KBM-7 (cell line): ENCODE measurements at regions not wholly inside any gene's neighbourhood (a gene's known extent, or its start where the extent isn't known, plus 50 kb on each side); places are given as distances from the start of the nearest gene placed in this dataset.
"Not testable (repeated sequence)": the region's sequence is repeated elsewhere in the genome, so short reads cannot be mapped to it uniquely, and the experiment has no call there.

Experiments
- DNase-seq: peaks from one replicate; pipeline ENCODE4 v3.0.0-alpha.2; 2015
- in situ Hi-C: fragments of 300-500 bp; cut with MboI; formaldehyde crosslinking; loops from 2 replicates; pipeline ENCODE4 v1.14.3; 2020; ENCODE audit warnings: low sequenced_read_pairs, low pct_unique_long_range_greater_than_20kb, mixed read lengths

GRCh38 chr13:82129281-82129680 is 1753.0 kb downstream of the SLITRK1 start:
- in situ Hi-C loops, result no loop called here
- no peak for DNase-seq

- no peak for DNase-seq
- in situ Hi-C loops, result no loop called here
Observed at GRCh38 chr13:82118589-82118988, 1763.7 kb downstream of the SLITRK1 start.

GRCh38 chr13:82116422-82116989 is 1765.8 kb downstream of the SLITRK1 start:
- in situ Hi-C loops, result no loop called here
- DNase-seq, result no peak

- in situ Hi-C loops, result no loop called here
- DNase-seq, result no peak
Observed at GRCh38 chr13:82115391-82115790, 1766.9 kb downstream of the SLITRK1 start.

GRCh38 chr13:82096256-82096655 is 1755.3 kb upstream of the SPRY2 start:
- no peak for DNase-seq
- in situ Hi-C loops, result no loop called here

GRCh38 chr13:82092312-82092711 is 1751.4 kb upstream of the SPRY2 start:
- in situ Hi-C loops, result no loop called here
- no peak for DNase-seq

GRCh38 chr13:82088781-82089180 is 1747.9 kb upstream of the SPRY2 start:
- in situ Hi-C loops, result no loop called here
- DNase-seq, result no peak

- no peak for DNase-seq
- in situ Hi-C loops, result no loop called here
Observed at GRCh38 chr13:82076496-82076895, 1735.6 kb upstream of the SPRY2 start.

GRCh38 chr13:82070416-82070815 is 1729.5 kb upstream of the SPRY2 start:
- no peak for DNase-seq
- in situ Hi-C loops, result no loop called here

- in situ Hi-C loops, result no loop called here
Observed at GRCh38 chr13:82062772-82063171, 1721.8 kb upstream of the SPRY2 start.

GRCh38 chr13:82058364-82058763 is 1717.4 kb upstream of the SPRY2 start:
- no peak for DNase-seq
- in situ Hi-C loops, result no loop called here

More at GRCh38 chr13:82062772-82063171, 1721.8 kb upstream of the SPRY2 start:
- DNase-seq, result no peak

GRCh38 chr13:82045316-82045715 is 1704.4 kb upstream of the SPRY2 start:
- in situ Hi-C loops, DNase-seq: not testable (repeated sequence)

- no peak for DNase-seq
- in situ Hi-C loops, result no loop called here
Observed at GRCh38 chr13:82036602-82037001, 1695.7 kb upstream of the SPRY2 start.

GRCh38 chr13:82011355-82011754 is 1670.4 kb upstream of the SPRY2 start:
- no peak for DNase-seq
- in situ Hi-C loops, result no loop called here

GRCh38 chr13:82010780-82011179 is 1669.9 kb upstream of the SPRY2 start:
- no peak for DNase-seq
- in situ Hi-C loops, result no loop called here

- no peak for DNase-seq
- in situ Hi-C loops, result no loop called here
Observed at GRCh38 chr13:82002710-82003109, 1661.8 kb upstream of the SPRY2 start.

GRCh38 chr13:81995316-81995715 is 1654.4 kb upstream of the SPRY2 start:
- in situ Hi-C loops, result no loop called here
- DNase-seq, result no peak

- in situ Hi-C loops, result no loop called here
- no peak for DNase-seq
Observed at GRCh38 chr13:81990652-81991051, 1649.7 kb upstream of the SPRY2 start.

- DNase-seq, result no peak
- in situ Hi-C loops, result no loop called here
Observed at GRCh38 chr13:81988567-81988966, 1647.6 kb upstream of the SPRY2 start.

GRCh38 chr13:81987677-81988357 is 1646.9 kb upstream of the SPRY2 start:
- no peak for DNase-seq
- in situ Hi-C loops, result no loop called here

GRCh38 chr13:81987159-81987558 is 1646.2 kb upstream of the SPRY2 start:
- in situ Hi-C loops, result no loop called here
- DNase-seq, result no peak
